Testis (tissue), 2 donors: ENCODE measurements at regions not wholly inside any gene's neighbourhood (a gene's known extent, or its start where the extent isn't known, plus 50 kb on each side); places are given as distances from the start of the nearest gene placed in this dataset.

Experiments used
- CTCF ChIP-seq, 3 experiments: fragments of 450-650 bp in 2 of 3; fragments of 200-600 bp in 1 of 3; sonication (generic) in 1 of 3; IDR thresholded peaks; one replicate each; pipeline ENCODE4 v1.5.1; 2016 to 2019; ENCODE audit warnings: antibody characterized with exemption in 3 of 3, mild to moderate bottlenecking in 2 of 3, moderate library complexity in 1 of 3
- POLR2A ChIP-seq: fragments of 450-650 bp; IDR thresholded peaks from one replicate; pipeline ENCODE4 v1.6.1; 2017; ENCODE audit warnings: antibody characterized with exemption, mild to moderate bottlenecking, moderate library complexity

GRCh38 chr20:53829724-53830521, 236.3 kb upstream of the ZNF217 start:
- TF ChIP-seq CTCF (IDR thresholded peaks at IDR 0.05) (no peak), POLR2A (no peak)
